ENCODE measurements at regions not wholly inside any gene's neighbourhood (a gene's known extent, or its start where the extent isn't known, plus 50 kb on each side); places are given as distances from the start of the nearest gene placed in this dataset.

DNA sequence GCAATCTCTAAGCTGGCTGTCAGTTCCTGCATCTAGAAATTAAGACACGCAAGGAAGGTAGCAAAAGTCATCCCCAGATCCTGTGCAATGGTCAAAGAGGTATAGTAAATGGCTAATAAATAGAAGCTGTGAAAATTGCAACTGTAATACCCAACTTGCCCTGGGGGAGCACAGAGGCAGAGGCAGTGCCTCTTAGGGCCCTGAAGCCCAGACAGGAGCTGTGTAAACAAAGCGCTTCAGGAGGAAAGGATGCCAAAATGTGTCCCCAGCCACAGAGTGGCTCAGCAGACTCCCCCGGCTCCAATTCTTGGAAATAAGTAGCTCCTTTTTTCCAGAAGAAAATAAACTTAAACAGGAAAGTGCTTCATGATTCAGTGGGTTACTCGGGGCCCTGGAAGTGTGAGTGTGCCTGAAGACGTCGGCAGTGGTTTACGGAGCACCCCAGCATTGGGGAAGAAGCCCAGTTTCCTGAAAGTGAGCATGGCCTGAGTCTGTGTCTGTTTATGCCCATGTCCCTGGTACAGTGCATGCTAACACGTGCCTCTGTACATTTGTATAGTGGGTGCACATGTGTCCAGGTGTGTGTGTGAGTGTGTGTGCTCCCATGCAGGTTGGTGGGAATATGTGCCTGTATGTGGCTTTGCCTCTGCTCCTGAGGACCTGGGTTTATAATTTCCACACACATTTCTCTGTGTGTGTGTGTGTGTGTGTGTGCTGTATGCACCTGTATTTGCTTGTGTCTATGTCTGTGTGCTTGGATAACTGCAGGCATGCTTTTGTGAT, 246.7 kb downstream of the MAFB start:
- H3K4me3 ChIP-seq: no peak overlapping the region
- no peaks in the 10 kb centered on the region for H3K36me3 ChIP-seq
- DNase-seq: no peak
- H3K27ac ChIP-seq: no peak overlapping the region
- H3K4me1 ChIP-seq (ENCODE audit: insufficient read depth): peaks cover 1% of the 10 kb centered on the region
- WGBS, 3 donors: 26 to 40% (median 27%) methylated on average over 8 of the region's 8 CpGs
- intact Hi-C loops (cut with DNase I): no loop called here
- no peaks in the 10 kb centered on the region for H3K27me3 ChIP-seq
- no peaks in the 10 kb centered on the region for H3K9me3 ChIP-seq
- TF ChIP-seq POLR2A (IDR thresholded peaks at IDR 0.05) (no peak), EP300 (IDR thresholded peaks at IDR 0.05) (no peak), CTCF (IDR thresholded peaks at IDR 0.05) (no peak)

DNA sequence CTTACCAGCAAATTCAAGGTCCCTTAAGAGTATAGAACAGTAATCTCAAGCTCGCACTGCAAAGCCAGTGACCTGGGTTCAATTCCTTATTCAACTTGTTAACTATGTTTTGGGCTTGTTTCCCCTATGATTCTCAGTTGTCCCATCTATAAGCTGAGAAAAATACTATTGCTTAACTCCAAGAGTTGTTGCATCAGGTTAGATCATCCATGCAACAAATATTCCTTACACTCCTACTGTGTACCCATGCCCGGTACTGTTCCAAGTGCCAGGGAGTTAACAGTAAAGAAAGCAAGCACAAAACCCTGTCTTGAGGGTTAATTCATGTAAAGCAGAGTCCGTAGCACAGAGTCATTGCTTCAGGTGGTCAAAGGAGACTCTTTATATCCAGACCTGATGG, 247.3 kb downstream of the MAFB start:
- intact Hi-C loops (cut with DNase I): no loop called here
- Histone ChIP-seq H3K4me3 (no peak overlapping the region), H3K4me1 (ENCODE audit: insufficient read depth) (peaks cover 1% of the 10 kb centered on the region), H3K36me3 (no peaks in the 10 kb centered on the region), H3K9me3 (no peaks in the 10 kb centered on the region), H3K27ac (no peak overlapping the region), H3K27me3 (no peaks in the 10 kb centered on the region)
- no peak for TF ChIP-seq POLR2A (IDR thresholded peaks at IDR 0.05)
- no peak for TF ChIP-seq EP300 (IDR thresholded peaks at IDR 0.05)
- TF ChIP-seq CTCF (IDR thresholded peaks at IDR 0.05): no peak
- no peak for DNase-seq
- 69 to 78% (median 74%) methylated on average over 3 of the region's 3 CpGs for WGBS, 3 donors

- TF ChIP-seq CTCF (IDR thresholded peaks at IDR 0.05) (no peak), EP300 (IDR thresholded peaks at IDR 0.05) (no peak), POLR2A (IDR thresholded peaks at IDR 0.05) (no peak)
- intact Hi-C loops (cut with DNase I): no loop called here
- 78 to 79% (median 79%) methylated on average over 8 of the region's 8 CpGs for WGBS, 3 donors
- Histone ChIP-seq H3K27ac (no peak overlapping the region), H3K36me3 (no peaks in the 10 kb centered on the region), H3K9me3 (no peaks in the 10 kb centered on the region), H3K27me3 (no peaks in the 10 kb centered on the region), H3K4me3 (no peak overlapping the region), H3K4me1 (ENCODE audit: insufficient read depth) (peaks cover 1% of the 10 kb centered on the region)
- no peak for DNase-seq
Measured at GRCh38 chr20:40438161-40438830, 250.7 kb downstream of the MAFB start.

- WGBS, 3 donors: 95 to 100% (median 100%) methylated on average over 1 of the region's 1 CpG
Measured at GRCh38 chr20:40436011-40436410, 253.0 kb downstream of the MAFB start.

More at GRCh38 chr20:40436011-40436410, 253.0 kb downstream of the MAFB start:
- Histone ChIP-seq H3K36me3 (no peaks in the 10 kb centered on the region), H3K4me3 (no peak overlapping the region), H3K9me3 (no peaks in the 10 kb centered on the region), H3K27me3 (no peaks in the 10 kb centered on the region), H3K4me1 (ENCODE audit: insufficient read depth) (no peaks in the 10 kb centered on the region), H3K27ac (no peak overlapping the region)
- TF ChIP-seq EP300 (IDR thresholded peaks at IDR 0.05) (no peak), CTCF (IDR thresholded peaks at IDR 0.05) (no peak), POLR2A (IDR thresholded peaks at IDR 0.05) (no peak)
- DNase-seq: no peak
- intact Hi-C loops (cut with DNase I): no loop called here

Data from ovary (tissue), 7 donors.